Heart left ventricle (tissue), 13 donors: ENCODE measurements at regions not wholly inside any gene's neighbourhood (a gene's known extent, or its start where the extent isn't known, plus 50 kb on each side); places are given as distances from the start of the nearest gene placed in this dataset.

Experiments used
- CTCF ChIP-seq, 12 donors: fragments of 200-600 bp; sonication (generic) in 4 of 12; IDR thresholded peaks; one replicate each; pipeline versions ENCODE4 v1.5.0 to v1.8.0; 2018 to 2022; ENCODE audit warnings: antibody characterized with exemption in 12 of 12, mild to moderate bottlenecking in 5 of 12
- POLR2A ChIP-seq, 2 donors: fragments of 450-650 bp; IDR thresholded peaks; one replicate each; pipeline ENCODE4 v1.6.1; 2017; ENCODE audit warnings: antibody characterized with exemption in 2 of 2, mild to moderate bottlenecking in 2 of 2, moderate library complexity in 2 of 2
- donor health status: ischemic (EF 13 %, LVEDD 7.1; RV severe dilation, severe dysfunction).
- donor health status: DM: no; HTN: yes; CAD: no.
- donor health status: DM: no; HTN: no; CAD: no.
- donor health status: ischemic (EF 25% LVEDD 6.9; RV normal size, moderate dysfunction).
- donor health status: ischemic (EF 25% LVEDD 5.7; RV mildly dilated, moderate dysfunction).
- donor health status: ischemic (EF 35%, LVEDD 5.7; RV mildly dilated, moderate dysfunction).
- donor health status: nonischemic (EF 11% LVEDD 7.7; RV severe dilation, severe dysfunction).
- donor health status: DM: yes; HTN: yes; CAD: no.
- donor health status: PGD.
- donor health status: ischemic (EF 29% LVEDD 5.4; RV normal size, mild dysfunction).
- donor health status: nonischemic (EF 23%, LVEDD 6.1; RV moderate dilation, normal function).

DNA sequence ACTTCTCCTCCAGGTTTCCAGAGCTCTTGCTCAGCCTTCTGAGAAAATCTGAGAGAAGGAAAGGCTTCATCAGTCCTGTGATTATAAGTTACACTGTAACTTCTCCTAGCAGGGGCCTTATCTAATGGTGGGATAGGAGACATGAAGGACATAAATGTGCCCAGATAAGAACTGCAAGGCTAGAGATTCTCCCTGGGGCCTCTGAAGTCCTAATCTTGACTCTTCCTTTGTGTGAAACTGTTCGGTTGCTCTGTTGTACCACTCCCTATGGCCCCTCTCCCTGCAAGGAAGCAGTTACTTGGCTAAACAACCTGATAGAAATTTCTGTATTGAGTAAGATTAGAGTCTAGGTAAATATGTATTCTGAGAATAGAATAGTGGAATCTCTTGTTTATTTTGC, 780.9 kb downstream of the ETS1 start:
- TF ChIP-seq CTCF (IDR thresholded peaks at IDR 0.05) (no peak), POLR2A (IDR thresholded peaks at IDR 0.05) (no peak)
